ENCODE measurements at regions not wholly inside any gene's neighbourhood (a gene's known extent, or its start where the extent isn't known, plus 50 kb on each side); places are given as distances from the start of the nearest gene placed in this dataset.
A peak's percentile ranks its signal among the peaks of the same experiment; 100 is the strongest.

- H3K4me1 ChIP-seq (ENCODE audit: low read depth, poor library complexity, severe bottlenecking) = peaks cover 20% of the 10 kb centered on the region
Observed at GRCh38 chr2:37457401-37457901, 113.0 kb downstream of the QPCT start.

GRCh38 chr2:37458133-37458532 lies 113.7 kb downstream of the QPCT start:
- Histone ChIP-seq H3K27me3 (ENCODE audit: insufficient read depth, low read depth) (no peaks in the 10 kb centered on the region), H3K79me2 (ENCODE audit: insufficient read depth, low read depth) (no peaks in the 10 kb centered on the region), H3K27ac (no peak overlapping the region), H3K9ac (no peak overlapping the region), H3K4me2 (no peak overlapping the region), H3K4me3 (IDR thresholded peaks at IDR 0.05; ENCODE audit: insufficient read depth, low read depth, low read length) (no peak overlapping the region), H3K4me1 (ENCODE audit: low read depth, poor library complexity, severe bottlenecking) (peaks cover 20% of the 10 kb centered on the region), H3K36me3 (ENCODE audit: insufficient read depth) (no peaks in the 10 kb centered on the region), H4K20me1 (ENCODE audit: insufficient read depth) (no peaks in the 10 kb centered on the region), H2AFZ (ENCODE audit: low read depth) (no peak overlapping the region)
- TF ChIP-seq CTCF (conservative IDR thresholded peaks at IDR 0.05; ENCODE audit: low read depth, low read length) = no peak

More at GRCh38 chr2:37457401-37457901, 113.0 kb downstream of the QPCT start:
- no peak overlapping the region for H3K4me2 ChIP-seq
- no peak overlapping the region for H3K4me3 ChIP-seq (IDR thresholded peaks at IDR 0.05; ENCODE audit: insufficient read depth, low read depth, low read length)
- H3K27ac ChIP-seq = no peak overlapping the region
- no peaks in the 10 kb centered on the region for H3K36me3 ChIP-seq (ENCODE audit: insufficient read depth)
- H3K9ac ChIP-seq = no peak overlapping the region
- no peak for TF ChIP-seq CTCF (conservative IDR thresholded peaks at IDR 0.05; ENCODE audit: low read depth, low read length)
- no peaks in the 10 kb centered on the region for H3K79me2 ChIP-seq (ENCODE audit: insufficient read depth, low read depth)
- no peaks in the 10 kb centered on the region for H3K27me3 ChIP-seq (ENCODE audit: insufficient read depth, low read depth)
- no peaks in the 10 kb centered on the region for H4K20me1 ChIP-seq (ENCODE audit: insufficient read depth)
- H2AFZ ChIP-seq (ENCODE audit: low read depth) = no peak overlapping the region

- Histone ChIP-seq H3K79me2 (ENCODE audit: insufficient read depth, low read depth) (no peaks in the 10 kb centered on the region), H3K9ac (no peak overlapping the region), H3K36me3 (ENCODE audit: insufficient read depth) (no peaks in the 10 kb centered on the region), H3K4me1 (ENCODE audit: low read depth, poor library complexity, severe bottlenecking) (peaks cover 20% of the 10 kb centered on the region), H3K27ac (no peak overlapping the region), H3K27me3 (ENCODE audit: insufficient read depth, low read depth) (no peaks in the 10 kb centered on the region), H3K4me2 (peak overlapping the region; percentile 5; the same call in 1 of the 2 replicates), H2AFZ (ENCODE audit: low read depth) (no peak overlapping the region), H4K20me1 (ENCODE audit: insufficient read depth) (no peaks in the 10 kb centered on the region), H3K4me3 (IDR thresholded peaks at IDR 0.05; ENCODE audit: insufficient read depth, low read depth, low read length) (no peak overlapping the region)
- TF ChIP-seq CTCF (conservative IDR thresholded peaks at IDR 0.05; ENCODE audit: low read depth, low read length) = no peak
Observed at GRCh38 chr2:37459095-37459981, 114.9 kb downstream of the QPCT start.

GRCh38 chr2:37460896-37461229 lies 116.4 kb downstream of the QPCT start:
- Histone ChIP-seq H3K4me3 (IDR thresholded peaks at IDR 0.05; ENCODE audit: insufficient read depth, low read depth, low read length) (no peak overlapping the region), H3K4me2 (no peak overlapping the region), H2AFZ (ENCODE audit: low read depth) (no peak overlapping the region), H3K9ac (no peak overlapping the region), H3K27ac (no peak overlapping the region), H3K36me3 (ENCODE audit: insufficient read depth) (no peaks in the 10 kb centered on the region), H3K79me2 (ENCODE audit: insufficient read depth, low read depth) (no peaks in the 10 kb centered on the region), H3K27me3 (ENCODE audit: insufficient read depth, low read depth) (no peaks in the 10 kb centered on the region), H4K20me1 (ENCODE audit: insufficient read depth) (no peaks in the 10 kb centered on the region), H3K4me1 (ENCODE audit: low read depth, poor library complexity, severe bottlenecking) (peaks cover 20% of the 10 kb centered on the region)
- TF ChIP-seq CTCF (conservative IDR thresholded peaks at IDR 0.05; ENCODE audit: low read depth, low read length) = no peak
